ENCODE measurements at regions not wholly inside any gene's neighbourhood (a gene's known extent, or its start where the extent isn't known, plus 50 kb on each side); places are given as distances from the start of the nearest gene placed in this dataset.

GRCh38 chr2:221133941-221134340, 438.2 kb downstream of the EPHA4 start:
- Histone ChIP-seq H3K14ac (ENCODE audit: insufficient read depth, low read length) (no peak overlapping the region), H4K8ac (replicated peaks; ENCODE audit: insufficient read length, low read depth, low read length) (no peak overlapping the region), H3K27me3 (ENCODE audit: insufficient read depth, low read length) (no peaks in the 10 kb centered on the region), H3K4me2 (ENCODE audit: insufficient read depth, insufficient read length, low read length) (no peak overlapping the region), H4K91ac (ENCODE audit: insufficient read length, low read depth, low read length) (no peak overlapping the region), H3K4me1 (ENCODE audit: insufficient read depth, low read length) (no peaks in the 10 kb centered on the region), H2AK5ac (ENCODE audit: insufficient read length, low read length) (no peak overlapping the region), H2BK20ac (ENCODE audit: low read depth, low read length, poor library complexity, severe bottlenecking) (no peak overlapping the region), H2AFZ (ENCODE audit: low read length) (no peak overlapping the region), H3K27ac (ENCODE audit: insufficient read length, low read depth, low read length) (no peak overlapping the region), H4K20me1 (ENCODE audit: control insufficient read depth, insufficient read depth, insufficient read length) (no peaks in the 10 kb centered on the region), H3K9me3 (ENCODE audit: control insufficient read depth, low read depth, low read length) (no peaks in the 10 kb centered on the region), H3K79me2 (ENCODE audit: insufficient read depth, low read length) (no peaks in the 10 kb centered on the region), H2BK12ac (ENCODE audit: insufficient read length, low read depth, low read length) (no peak overlapping the region), H2BK5ac (ENCODE audit: insufficient read length, low read length) (no peak overlapping the region), H2BK120ac (ENCODE audit: low read depth, low read length, poor library complexity, severe bottlenecking) (no peak overlapping the region), H3K4ac (ENCODE audit: low read depth, low read length) (no peak overlapping the region), H3K79me1 (ENCODE audit: insufficient read depth, low read depth, low read length, poor library complexity, severe bottlenecking) (no peaks in the 10 kb centered on the region), H3K9ac (ENCODE audit: extremely low read depth, insufficient read length, low read length) (no peak overlapping the region), H3T11ph (ENCODE audit: low read length) (no peak overlapping the region), H2BK15ac (ENCODE audit: low read depth, low read length) (no peak overlapping the region), H3K23ac (ENCODE audit: insufficient read length, low read depth, low read length) (no peak overlapping the region), H4K5ac (ENCODE audit: insufficient read length, low read depth, low read length) (no peak overlapping the region), H3K56ac (ENCODE audit: insufficient read length, low read depth, low read length) (no peak overlapping the region), H3K18ac (ENCODE audit: insufficient read length, low read depth, low read length) (no peak overlapping the region), H3K23me2 (ENCODE audit: insufficient read length, low read depth, low read length, poor library complexity, severe bottlenecking) (no peaks in the 10 kb centered on the region)
- WGBS (ENCODE audit: extremely low coverage, insufficient read length, low lambda C conversion rate), result no CpG with 5 or more reads among the region's 2 CpGs
- Mint-ChIP-seq H3K27me3 (ENCODE audit: low read depth) (no peaks in the 10 kb centered on the region), H3K4me3 (no peak overlapping the region), H3K36me3 (ENCODE audit: insufficient read depth in 1 of 3, low read depth in 3 of 3) (peaks cover 0 to 2% (median under 1%) of the 10 kb centered on the region in 3 experiments; a peak in 6 of 7 replicates), H3K9me3 (peaks cover 0 to 3% of the 10 kb centered on the region in 2 experiments; a peak in 4 of 5 replicates), H3K27ac (no peak overlapping the region), H3K4me1 (no peaks in the 10 kb centered on the region)
- TF ChIP-seq CTCF (conservative IDR thresholded peaks at IDR 0.05), result no peak
- DNase-seq, result no peak
